Left renal pelvis (tissue), 4 donors: ENCODE measurements at regions not wholly inside any gene's neighbourhood (a gene's known extent, or its start where the extent isn't known, plus 50 kb on each side); places are given as distances from the start of the nearest gene placed in this dataset.

ENCODE experiments used
- DNase-seq, 4 donors: peaks; one replicate each; pipeline ENCODE4 v3.0.0-alpha.2; 2013; ENCODE audit warnings: low read depth in 4 of 4, low spot score in 3 of 4

DNA sequence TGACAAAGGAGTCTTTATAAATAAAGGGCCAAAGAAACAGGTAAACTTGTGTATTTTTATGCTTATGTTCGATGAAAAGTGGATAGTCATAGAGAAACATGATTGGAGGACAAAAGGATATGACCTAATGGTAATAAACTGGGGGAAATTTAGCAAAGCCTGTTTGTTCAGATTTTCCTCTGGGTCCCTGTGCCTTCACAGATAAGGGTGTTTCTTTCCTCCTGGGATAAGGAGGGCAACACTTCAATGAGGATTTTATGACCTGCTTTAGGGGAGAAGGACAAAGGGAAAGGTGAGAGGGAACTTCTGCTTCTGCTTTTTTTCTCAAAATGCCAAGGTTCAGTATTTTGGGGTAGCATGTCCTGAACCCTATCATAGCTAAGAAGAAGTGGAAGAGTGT lies 531.3 kb upstream of the ALCAM start:
- no peak for DNase-seq

DNA sequence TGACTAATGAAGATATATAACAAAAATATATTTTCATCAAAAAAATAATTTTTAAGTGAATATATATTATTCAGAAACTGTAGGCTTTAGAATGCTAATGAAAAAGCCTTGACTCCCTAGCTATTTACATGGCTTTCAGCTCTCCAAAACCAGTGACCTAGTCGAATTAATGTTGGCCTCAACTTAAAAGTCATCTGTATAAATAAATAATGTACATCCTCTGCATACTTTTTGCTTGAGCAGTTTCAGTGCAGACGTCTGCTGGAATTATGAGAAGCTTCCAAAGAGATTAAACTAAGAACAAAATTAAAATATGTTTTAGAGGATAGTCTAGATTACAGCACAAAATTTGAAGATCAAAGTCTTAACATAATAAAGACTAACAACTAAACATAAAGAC lies 520.4 kb upstream of the ALCAM start:
- DNase-seq = no peak

DNA sequence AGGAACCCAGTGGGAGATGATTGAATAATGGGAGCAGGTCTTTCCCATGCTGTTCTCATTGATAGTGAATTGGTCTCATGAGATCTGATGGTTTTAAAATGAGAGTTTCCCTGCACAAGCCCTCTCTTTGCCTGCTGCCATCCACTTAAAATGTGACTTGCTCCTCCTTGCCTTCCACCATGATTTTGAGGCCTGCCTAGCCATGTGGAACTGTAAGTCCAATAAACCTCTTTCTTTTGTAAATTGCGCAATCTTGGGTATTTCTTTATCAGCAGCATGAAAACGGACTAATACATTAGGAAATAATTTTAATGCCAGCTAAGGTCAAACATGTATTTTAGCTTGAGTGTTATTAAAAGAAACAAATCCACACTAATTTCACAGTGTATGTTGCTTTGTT lies 517.6 kb upstream of the ALCAM start:
- DNase-seq = no peak

DNA sequence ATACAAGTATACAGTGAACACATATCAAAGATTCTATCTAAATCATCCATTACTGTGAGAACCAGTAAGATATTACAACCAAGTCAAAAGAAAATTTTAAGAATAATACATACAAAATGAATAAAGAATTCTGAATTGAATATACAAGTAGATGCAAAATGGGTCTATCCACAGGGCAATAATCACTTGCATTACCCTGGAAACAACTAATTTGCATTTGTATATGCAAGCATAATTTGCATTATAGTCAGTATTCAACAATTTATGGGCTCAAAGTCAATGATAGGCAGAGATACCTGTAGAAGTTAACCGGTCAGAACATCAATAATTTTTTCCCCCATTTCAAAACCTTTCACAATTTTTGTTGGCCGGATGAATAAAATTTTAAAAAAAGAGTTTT lies 512.2 kb upstream of the ALCAM start:
- DNase-seq = no peak

DNA sequence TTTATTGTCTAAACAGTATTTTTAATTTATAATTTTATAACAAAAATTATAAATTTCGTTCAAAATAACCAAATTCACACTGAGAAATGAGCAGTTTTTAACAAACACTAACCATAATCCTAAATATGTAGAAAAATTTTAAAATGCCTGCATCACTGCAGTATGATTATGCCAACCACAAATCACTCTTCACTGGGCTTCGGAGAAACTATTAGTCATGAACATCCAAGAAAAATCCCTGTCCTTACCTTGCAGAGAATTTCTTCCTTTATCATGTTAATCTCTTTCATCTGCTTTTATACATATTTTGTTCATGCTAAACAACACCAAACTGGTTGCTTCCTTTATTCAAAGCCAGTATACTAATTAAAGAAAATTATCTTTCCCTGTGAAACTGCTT lies 511.0 kb upstream of the ALCAM start:
- DNase-seq = no peak

DNA sequence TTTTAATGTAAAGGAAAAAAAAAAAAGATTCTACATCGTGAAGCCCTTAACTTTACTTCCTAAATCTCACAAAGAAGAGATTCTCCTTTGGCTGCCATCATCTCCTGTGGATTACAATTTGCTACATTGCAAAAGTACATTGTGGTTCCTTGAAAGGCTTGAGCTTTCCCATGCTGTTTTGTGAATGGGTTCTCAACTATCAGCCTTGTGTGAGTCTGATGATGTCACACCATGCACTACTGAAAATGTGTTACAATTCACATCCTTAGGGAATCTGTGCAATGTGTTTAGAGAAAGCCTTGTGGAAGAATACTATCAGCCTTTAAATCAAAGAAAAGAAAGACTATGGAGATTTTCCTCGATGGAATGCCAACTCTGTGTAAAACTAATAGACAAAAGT lies 510.0 kb upstream of the ALCAM start:
- no peak for DNase-seq

DNA sequence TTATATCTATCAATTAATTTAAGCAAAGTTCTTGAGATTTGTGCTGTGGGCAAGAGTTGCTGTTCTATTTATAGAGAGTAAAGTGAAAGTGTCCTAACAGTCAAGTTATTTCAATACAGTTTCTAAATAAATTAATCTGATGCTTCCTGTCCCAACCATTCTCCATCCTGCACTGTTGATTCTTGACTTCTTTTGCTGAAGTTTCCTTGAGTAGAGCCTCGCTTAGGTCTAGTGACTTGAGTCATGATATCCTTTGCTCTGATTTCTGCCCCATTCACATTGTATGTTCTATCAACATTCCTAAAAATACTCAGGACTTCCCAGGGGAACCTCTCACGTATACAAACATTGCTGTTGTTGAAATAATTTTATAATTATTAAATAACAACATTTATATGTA lies 498.4 kb upstream of the ALCAM start:
- no peak for DNase-seq

DNA sequence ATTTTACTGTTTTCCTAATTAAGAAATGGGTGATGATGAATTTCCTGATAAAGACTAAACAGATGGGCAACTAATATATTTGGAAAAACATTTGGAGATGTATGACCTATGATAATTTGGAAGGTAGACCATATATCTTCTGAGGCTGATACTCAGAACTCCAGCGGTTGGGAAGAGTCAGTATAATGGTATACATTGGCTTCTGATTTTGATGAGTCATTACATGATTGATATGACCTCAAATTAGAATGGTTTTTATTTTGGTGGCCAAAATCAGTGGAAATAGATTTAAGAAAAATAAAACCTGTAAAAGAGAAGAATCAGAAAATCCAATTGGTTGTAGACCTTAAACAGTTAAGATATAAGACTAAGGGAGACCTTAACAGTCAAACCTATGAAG lies 496.4 kb upstream of the ALCAM start:
- DNase-seq = no peak

DNA sequence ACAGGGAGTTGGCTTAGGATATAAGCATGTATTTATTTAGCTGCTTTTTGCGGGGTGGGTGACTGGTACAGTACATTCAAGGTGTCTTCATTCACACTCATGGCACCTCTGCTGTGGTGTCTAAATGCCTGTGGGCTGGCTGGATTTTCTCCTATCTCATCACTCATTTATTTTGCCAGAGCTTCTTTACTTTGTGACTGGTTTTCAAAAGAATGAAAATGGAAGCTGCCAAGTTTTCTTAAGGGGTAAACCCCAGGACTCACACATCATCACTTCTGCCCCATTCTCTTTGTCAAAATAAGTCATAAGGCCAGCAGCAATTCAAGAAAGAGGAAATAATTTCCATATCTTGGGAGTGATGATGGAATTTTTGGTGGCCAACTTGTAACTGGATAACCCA lies 493.4 kb upstream of the ALCAM start:
- no peak for DNase-seq

DNA sequence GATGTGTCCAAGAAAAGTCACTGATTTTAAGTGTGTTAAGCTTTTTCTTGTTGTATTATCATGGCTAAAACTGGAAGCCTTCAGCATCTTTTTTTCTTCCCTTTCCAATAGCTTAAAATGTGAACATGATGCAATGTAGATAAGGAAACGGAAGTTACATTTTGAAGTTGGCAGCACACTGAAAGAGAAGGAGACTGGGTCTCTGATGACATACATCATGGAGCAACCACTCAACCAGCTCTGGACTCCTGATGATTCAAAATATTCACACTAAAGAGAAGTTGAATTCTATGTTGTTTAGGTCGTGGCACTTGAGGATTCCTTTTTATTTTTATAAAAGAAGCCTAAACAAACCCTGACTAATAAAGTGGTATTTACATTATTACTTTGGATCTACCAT lies 488.3 kb upstream of the ALCAM start:
- no peak for DNase-seq

DNA sequence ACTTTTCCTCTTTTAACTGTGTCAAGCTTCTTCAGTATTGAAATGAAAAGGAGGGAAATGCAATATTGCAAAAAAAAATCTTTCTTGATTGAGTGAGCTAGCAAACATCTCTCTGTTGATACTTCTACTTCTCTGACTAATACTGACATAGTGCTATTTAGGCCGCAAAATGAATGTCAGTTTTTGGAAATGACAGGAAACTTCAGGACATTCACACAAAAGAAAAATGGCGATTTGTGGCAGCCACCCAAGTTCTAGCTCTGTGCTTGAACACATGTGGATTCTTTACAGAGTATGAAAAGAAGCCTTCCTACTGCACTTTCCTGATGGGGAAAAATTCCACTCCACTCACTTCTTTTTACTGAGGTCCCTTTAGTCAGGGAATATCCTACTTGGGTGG lies 486.8 kb upstream of the ALCAM start:
- DNase-seq = no peak

DNA sequence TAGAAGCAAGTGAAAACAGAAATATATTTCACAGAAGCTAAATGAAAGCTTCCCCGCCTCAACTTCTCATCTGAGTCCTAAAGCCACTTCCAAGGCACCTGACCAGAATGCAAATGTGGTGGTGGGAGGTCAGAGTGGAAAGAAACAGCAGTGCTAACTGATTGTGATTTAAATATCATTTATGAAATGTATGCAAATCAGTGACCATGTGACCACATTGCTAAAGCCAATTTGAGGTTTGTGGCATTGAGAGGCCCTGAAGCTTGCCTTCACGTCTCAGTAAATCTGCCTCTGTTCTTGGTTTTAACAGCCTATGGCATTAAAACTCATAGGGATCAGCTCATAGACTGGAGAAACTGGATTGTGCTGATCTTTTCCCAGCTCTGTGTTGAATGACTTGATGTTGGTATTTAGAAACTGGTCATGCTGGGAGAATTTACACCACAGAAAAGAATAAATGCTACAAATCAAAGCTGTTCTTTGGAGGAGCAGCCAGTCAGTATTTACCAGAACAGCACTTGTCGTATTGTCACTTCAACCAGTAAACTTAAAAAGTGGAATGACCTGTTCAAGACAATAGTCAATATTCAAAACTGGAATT lies 481.4 kb upstream of the ALCAM start:
- DNase-seq = no peak

DNA sequence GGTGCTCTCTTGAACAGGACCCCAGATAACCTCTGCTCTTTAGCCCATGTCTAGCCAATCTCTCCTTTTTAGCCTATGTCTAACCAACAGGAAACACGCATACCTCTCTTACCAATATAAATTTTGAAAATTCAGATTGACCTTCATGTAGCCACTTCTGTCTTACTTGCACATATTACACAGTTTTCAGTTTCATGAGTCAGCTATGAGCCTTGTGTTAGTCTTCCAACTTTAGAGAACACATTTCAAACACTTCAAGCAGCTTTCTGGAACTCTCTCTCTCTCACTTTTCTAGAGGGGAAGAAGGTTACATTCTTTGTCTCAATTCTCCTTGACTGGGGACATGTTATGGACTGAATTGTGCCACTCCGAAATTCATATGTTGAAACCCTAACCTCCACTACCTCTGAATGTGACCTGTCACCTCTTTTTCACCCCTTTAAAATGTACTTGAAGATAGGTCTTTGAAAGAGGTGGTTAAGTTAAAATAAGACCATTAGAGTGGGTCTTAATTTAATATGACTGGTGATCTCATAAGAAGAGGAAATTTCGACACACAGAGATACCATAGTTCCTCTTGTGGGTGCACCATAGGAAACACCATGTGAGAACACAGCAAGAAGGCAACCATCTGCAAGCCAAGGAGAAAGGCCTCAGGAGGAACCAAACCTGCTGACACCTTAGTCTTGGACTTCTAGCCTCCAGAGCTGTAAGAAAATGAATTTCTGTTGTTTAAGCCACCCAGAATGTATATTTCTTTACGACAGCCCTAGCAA lies 480.3 kb upstream of the ALCAM start:
- DNase-seq = no peak

DNA sequence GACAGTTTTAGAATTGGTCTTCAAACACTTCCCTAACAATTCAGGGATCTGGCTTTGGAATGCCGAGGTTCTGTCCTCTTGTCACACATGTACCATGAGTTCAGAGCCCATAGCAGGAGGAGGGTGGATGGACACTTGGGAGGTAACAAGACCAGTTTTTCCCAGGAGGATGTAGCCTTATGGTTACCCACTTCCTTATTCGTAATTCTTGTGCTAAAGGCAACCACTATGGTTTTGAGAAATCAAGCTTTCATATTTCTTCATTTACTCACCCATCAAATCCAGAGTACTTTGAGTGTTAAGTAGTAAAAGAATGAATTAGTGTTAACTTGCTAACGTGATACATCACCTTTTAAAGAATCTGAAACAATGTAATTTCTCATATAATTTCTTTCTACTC lies 479.6 kb upstream of the ALCAM start:
- no peak for DNase-seq

DNA sequence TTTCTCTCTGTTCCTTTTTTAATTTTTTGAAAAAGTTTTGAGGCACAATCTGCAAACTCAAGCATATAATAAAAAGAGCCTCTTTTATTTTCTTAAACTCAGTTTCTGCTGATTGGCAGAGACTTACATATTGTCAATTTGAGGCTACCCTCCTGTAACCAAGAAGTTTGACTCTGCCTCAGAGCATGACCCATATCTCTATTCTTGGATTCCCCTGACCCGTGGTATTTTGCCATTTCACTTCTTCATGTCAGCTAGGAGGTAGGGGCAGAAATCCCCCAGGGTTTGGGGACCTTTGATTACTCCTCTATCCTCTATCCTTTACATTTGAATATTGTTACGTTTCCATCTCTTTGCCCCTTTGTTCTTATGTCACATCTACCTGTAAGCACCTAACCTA lies 479.1 kb upstream of the ALCAM start:
- no peak for DNase-seq

DNA sequence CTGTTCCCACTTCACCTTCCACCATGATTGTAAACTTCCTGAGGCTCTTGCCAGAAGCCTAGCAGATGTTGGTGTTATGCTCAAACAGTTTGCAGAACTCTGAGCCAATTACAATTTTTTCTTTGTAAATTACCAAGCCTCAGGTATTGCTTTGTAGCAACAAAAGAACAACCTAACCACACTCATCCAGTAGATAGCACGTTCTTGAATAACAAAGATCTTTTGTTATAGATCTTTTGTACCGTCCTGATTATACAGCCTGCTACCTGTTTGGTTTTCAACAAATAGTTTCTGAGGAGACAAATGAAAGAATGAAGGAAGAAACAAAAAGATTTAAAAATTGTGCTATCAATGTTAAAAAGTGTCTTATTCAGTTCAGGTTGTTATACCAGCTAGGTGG lies 474.7 kb upstream of the ALCAM start:
- DNase-seq = no peak

DNA sequence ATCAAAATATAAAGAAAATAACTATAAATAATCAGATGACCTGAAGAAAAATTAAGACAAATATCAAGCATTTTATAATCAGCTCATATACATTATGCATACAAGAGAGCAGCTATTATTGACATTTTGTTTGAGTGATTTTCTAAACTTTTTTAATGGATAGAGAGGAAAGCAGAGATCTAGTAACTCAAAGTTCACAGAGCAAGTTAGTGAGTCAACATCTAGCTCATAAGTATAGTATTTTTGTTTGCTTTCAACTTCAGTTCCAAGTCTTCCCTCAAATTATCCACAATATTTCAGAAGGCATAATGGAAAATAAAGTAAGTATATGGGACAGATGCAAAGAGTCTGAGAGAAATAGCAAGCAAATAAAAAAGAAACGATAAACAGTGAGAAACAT lies 470.1 kb upstream of the ALCAM start:
- no peak for DNase-seq

DNA sequence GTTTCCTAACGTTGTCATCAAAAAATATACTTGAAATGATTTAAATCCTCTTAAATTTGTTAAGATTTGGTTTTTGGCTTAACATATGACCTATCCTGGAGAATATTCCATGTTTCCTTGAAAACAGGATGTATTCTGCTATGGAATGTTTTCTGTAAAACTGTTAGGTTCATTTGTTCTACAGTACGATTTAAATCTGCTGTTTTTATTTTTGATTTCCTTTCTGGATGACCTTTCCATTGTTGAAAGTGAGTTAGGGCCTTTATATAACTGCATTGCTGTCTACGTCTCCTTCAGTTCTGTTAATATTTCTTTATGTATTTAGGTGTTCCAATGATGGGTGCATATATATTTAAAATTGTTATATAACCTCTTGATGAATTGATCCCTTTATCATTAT lies 465.3 kb upstream of the ALCAM start:
- no peak for DNase-seq

DNA sequence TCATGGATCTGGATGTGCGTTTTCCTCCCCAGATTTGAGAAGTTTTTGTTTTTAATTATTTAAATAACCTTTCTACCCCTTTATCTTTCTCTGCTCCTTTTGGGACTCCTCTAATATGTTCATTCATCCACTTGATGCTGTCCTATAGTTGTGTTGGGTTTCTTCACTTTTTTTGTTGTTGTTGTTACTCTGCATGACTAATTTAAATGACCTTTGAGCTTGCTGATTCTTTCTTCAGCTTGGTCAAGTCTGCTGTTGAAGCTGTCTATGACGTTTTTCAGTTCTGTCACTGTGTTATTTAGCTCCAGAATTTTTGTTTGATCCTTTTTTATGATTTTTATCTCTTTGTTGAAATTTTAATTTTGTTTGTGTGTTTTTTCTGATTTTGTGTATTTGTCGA lies 463.6 kb upstream of the ALCAM start:
- DNase-seq = no peak

DNA sequence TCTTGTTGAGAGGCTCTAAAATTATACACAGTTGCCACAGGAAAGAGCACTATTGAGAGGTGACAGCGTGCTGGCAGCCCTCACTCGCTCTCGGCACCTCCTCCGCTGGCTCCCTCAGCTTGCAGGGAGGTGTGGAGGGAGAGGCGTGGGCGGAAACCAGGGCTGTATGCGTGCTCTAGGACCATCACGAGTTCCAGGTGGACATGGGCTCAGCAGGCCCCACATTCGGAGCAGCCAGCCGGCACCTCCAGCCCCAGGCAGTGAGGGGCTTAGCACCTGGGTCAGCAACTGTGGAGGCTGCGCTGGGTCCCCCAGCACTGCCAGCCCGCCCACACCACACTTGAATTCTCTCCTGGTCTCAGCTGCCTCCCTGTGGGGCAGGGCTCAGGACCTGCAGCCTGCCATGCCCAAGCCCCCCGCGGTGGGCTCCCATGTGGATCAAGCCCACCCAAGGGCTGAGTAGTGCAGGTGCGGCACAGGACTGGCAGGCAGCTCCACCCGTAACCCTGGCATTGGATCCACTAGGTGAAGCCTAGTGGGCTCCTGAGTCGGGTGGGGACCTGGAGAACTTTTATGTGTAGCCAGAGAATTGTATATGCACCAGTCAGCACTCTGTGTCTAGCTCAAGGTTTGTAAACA lies 460.6 kb upstream of the ALCAM start:
- no peak for DNase-seq

DNA sequence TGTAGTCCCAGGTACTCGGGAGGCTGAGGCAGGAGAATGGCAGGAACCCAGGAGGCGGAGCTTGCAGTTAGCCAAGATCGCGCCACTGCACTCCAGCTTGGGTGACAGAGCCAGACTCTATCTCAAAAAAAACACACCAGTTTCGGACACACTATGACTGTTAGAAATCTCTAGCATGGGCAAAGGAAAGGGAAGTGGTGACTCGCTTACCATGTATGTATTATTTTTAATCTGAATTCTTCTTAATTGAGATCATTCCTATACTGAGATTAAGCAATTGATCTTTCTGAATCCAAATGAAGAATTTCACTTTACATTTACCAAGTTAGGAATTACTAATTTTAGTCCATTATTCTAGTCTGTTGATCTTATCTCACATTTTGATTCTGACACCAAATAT lies 459.2 kb upstream of the ALCAM start:
- DNase-seq = no peak

DNA sequence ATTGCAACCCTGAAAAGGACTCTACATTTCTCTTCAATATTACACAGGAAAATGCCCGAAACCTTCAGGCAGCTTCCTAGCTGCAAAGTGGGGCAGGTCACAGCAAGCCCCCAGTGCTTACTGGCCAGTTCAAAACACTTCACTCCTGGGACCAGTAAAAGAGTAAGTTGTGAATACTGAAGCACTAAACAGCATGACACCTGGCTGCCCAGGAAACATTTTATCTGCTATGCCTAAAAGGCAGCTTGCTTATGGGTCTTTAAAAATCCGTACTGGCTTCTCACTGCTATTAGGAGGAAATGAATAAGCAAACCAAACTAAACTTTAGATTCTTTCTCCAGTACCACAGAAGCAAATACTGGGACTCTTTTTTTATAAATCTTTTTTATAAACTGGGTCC lies 457.9 kb upstream of the ALCAM start:
- no peak for DNase-seq
